Left forelimb (tissue), 1 donor: ENCODE measurements at regions not wholly inside any gene's neighbourhood (a gene's known extent, or its start where the extent isn't known, plus 50 kb on each side); places are given as distances from the start of the nearest gene placed in this dataset.
"Not testable (repeated sequence)": the region's sequence is repeated elsewhere in the genome, so short reads cannot be mapped to it uniquely, and the experiment has no call there.

Source experiments
- DNase-seq: peaks from one replicate; pipeline ENCODE4 v3.0.0-alpha.2; 2018; ENCODE audit warnings: low spot score

- not testable (repeated sequence) for DNase-seq
Observed at GRCh38 chr1:56118676-56119075, 460.7 kb downstream of the PLPP3 start.

- no peak for DNase-seq
Observed at GRCh38 chr1:56115701-56116100, 463.7 kb downstream of the PLPP3 start.

DNA sequence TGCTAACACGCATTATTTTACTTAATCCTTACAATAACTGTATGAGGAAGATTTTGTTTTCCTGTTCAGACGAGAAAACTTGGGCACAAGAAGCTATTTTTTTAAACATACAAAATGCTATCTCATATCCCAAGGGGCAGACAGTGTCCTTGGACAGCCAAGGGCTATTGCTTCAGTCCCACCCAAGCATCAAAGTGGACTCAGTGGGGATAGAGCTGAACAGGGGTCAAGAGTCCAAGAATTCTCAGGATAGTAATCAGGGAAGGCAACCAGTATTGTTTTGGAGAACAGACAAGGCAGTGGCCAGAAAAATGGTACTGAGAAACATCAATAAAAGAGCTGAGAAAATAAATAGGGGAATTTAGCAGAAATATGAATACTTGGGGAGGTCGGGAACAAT lies 465.7 kb downstream of the PLPP3 start:
- DNase-seq, result no peak

DNA sequence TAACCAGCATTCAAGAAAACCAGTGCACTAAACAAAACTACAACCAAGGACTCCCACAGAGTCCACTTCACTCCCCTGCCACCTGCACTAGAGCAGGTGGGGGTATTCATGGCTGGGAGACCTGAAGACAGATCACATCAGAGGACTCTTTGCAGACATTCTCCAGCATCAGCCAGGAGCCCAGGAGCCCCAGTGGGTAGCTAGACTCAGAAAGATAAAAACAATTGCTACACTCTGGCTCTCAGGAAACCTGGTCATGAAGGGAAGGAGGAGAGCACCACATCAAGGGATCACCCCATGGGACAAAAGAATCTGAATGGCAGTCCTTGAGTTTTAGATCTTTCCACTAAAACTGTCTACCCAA lies 472.1 kb downstream of the PLPP3 start:
- no peak for DNase-seq

- no peak for DNase-seq
Observed at GRCh38 chr1:56106531-56107274, 472.7 kb downstream of the PLPP3 start.

DNA sequence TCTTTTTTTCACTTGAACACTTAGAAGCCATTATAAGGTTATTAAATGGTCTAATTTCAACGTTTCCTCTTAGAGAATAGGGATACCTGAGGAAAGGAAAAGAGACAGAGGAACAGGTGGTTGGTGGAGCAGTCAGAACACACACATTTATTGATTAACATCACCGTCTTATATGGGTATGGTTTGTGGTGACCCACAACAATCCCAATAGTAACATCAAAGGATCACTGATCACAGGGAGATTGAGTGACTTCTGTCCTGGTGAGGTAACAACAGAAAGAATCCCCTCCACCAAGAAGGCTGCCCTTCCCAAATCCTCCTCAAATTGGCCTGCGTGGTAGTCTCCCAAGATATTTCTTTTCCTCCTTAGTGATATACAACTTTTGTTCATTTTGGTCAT lies 474.0 kb downstream of the PLPP3 start:
- no peak for DNase-seq

DNA sequence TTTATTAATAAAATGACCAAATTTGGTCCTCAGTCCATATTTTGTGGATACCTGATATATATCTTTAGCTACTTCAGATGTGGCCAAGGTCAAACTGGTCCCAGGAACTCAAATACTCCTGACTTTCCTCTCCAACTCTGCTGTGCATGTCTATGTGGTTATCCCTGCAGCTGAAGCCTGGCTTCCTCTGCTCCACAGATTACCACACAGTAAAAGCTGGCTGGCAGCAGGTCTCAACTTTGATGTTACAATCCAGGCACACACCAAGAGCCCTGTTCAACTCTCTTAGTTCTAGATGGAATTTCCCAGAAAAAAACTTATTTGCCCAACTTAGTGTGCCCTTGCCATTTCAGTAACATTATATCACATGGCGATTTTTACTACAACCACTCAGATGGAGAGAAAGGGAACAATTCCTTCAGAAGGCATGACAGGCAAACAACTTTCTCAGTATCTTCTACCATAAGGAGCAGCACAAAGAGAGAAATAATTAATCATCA lies 479.5 kb downstream of the PLPP3 start:
- DNase-seq, result no peak

DNA sequence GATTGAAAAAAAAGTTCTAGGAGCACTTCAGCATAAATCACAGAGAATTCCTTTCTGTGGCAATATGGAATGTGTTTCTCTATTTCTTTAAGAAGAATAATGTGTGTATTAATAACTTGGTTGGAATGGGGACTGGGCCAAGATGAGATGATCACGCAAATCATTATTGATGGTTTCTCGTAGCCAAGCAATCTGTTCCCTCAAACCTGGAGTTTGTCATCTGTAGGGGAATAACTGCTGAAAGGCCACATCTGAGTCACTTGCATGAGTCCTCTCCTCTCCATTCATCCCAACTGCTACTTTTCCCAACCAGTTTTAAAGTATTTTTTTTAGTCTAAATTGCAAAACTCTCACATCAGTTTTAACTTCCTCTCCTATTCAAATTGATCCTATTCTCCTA lies 480.4 kb downstream of the PLPP3 start:
- DNase-seq, result no peak

GRCh38 chr1:56097713-56098112 lies 481.6 kb downstream of the PLPP3 start:
- no peak for DNase-seq

DNA sequence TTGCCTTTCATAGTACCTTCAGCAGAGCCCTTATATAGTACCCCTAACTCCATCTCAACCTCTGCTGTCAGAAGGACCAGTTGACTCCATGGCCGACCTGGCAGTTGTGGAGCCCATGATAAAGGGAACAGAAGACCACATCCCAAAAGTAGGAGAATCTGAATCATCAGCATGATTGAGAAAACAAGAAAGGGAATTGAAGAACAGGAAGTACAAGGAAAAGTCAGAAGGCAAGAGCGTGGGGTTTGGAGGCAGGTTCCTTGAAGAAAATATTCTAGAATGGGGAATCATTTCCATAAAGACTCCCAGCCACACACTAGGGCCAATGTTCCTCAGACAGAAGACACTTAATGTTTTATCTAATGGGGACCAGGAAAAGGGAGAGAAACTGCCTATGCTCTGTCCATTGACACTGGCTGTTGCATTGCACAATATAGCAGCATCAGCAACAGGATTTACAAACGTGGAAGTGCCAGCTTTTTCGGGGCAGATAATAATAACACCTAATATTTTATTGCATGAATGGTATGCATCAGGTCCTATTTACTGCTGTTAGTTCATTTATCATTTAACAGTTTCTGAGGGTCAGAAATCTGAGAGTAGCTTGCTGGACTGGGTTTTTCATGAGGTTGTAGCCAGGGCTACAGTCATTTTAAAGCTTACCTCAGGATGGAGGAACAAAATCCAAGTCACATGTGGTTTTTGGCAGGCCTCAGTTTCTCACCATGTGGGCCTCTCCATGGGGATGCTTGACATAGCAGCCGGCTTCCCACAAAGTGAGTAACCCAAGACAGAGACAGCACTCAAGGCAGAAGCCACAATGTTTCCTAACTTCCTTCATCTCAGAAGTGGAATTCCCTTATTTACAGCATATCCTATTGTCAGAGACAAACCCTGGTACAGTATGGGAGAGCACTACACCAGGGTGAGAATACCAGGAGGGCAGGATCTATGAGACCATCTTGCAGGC lies 483.4 kb downstream of the PLPP3 start:
- DNase-seq, result no peak

DNA sequence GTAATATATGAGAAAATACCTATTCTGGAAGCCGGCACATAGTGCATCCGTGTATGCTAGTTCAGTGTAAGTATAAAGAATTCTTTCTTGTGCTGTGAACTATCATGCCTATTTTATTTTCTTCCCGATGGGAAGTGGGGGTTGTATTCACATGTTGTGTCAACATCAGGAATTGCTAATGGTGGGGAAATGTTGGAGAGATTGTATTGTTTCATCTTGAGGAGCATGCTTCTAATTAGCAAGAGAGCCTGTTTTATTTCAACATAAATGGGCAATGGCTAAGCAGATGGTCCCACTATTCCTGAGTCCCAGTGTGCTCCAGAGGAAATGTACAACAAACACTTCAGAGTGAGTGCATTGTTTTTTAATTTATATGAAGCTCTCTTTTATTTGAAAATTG lies 485.2 kb downstream of the PLPP3 start:
- no peak for DNase-seq

DNA sequence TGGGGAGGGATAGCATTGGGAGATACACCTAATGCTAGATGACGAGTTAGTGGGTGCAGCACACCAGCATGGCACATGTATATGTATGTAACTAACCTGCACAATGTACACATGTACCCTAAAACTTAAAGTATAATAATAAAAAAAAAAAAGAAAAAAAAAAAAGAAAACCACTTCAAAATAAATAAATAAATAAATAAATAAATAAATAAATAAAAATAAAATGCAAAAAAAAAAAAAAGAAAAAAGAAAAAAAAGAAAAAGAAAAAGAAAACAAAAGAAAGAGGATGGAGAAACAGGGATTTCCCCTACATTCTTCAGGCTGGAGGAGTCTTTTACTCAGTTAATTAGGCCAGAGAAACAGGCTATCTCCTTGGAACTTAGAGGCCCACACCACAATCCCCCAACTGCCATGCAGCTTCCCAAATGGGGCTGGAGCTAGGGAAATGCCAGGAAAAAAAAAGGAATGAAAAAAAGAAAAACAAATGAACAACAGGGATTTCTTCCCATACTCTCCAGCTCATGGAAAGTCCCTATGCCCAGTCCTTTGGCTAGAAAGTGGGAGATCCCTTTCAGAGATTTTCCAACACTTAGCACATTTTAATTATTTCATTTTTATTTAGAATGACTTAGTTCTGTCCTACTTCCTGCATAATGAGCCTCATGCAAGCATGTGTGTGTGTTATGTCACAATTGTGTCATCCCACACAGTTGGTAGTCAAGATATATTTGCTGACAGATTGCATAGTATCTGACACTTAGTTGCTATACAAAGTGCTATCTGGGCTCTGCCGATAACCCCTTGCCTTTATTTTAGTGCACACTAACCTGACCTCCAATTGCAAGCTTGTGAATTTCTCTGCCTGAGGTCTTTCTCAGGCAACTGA lies 486.4 kb downstream of the PLPP3 start:
- DNase-seq, result no peak

DNA sequence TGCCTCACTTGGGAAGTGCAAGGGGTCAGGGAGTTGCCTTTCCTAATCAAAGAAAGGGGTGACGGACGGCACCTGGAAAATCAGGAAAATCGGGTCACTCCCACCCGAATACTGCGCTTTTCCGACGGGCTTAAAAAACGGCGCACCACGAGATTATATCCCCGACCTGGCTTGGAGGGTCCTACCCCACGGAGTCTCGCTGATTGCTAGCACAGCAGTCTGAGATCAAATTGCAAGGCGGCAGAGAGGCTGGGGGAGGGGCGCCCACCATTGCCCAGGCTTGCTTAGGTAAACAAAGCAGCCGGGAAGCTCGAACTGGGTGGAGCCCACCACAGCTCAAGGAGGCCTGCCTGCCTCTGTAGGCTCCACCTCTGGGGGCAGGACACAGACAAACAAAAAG lies 489.5 kb downstream of the PLPP3 start:
- not testable (repeated sequence) for DNase-seq

DNA sequence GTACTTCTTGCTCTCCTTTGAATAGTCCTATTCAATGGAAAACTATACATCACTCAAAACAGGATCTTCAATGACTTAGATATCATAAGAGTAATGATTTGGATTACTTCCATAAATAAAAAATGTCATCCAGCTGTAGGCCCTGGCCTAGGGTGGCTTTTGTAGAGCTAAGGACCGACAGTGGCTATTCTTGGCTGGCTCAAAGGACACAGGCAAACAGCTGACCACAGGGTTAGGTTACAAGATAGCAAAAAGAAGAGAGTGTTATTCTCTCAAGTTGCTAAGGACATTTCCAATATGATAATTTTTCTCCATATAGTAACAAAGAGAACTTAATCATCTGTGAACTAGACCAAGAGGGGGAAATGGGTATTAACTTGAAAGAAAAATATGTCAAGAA lies 495.1 kb downstream of the PLPP3 start:
- DNase-seq, result no peak

- DNase-seq, result no peak
Observed at GRCh38 chr1:56081736-56082135, 497.6 kb downstream of the PLPP3 start.

DNA sequence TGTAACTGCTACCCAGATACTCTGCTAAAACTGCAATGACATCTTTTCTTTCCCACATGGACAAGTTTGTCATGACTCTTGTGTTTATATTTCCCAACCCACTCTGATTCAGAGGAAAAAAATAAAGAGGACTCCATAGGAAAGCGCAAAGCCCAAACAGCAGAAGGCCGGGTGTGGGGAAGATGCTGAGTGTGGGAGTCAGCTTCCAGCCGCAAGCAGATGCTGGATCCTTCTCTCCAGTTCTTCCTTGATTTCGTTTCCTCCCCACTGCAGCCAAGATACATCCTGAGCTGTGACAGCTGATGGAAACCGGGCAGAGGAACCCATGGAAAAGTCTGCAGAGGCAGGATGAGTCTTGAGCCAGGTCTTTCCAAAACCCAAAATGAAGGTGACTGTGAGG lies 498.2 kb downstream of the PLPP3 start:
- no peak for DNase-seq

DNA sequence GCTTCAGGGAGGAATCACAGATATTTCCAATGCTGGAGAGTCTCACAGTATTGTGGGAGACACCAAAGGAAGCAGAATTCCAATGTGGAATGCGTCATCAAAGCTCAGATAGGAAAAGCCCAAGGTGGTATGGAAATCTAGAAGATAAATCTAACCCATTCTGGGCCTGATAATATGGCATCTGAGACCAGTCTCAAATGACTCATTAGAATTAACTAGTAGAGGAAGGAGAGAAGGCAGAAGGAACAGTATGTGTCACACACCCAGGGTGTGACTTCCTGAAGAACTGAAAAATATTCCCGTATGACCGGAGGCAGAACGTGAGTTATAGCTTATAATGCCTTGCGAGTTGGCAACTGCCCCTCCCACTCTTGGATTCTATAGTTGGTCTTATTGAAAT lies 499.2 kb downstream of the PLPP3 start:
- DNase-seq, result no peak

DNA sequence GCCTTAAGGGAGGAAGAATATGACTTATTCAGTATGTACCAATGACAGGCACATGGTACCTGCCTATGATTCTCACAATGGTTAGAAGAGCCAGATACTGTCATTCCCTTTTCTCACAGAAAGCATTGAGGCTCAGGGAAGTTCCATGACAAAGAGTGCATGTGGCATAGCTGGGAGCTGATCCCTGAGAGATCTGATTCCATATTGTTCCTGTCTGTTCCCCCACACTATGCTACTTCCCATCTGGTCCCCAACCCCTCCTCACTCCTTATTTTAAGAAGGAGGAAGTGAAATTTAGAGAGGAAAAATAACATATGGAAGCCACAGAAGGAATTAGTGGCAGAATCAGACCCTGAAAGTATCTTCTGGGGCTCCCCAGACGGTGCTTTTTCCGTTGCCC lies 500.0 kb downstream of the PLPP3 start:
- no peak for DNase-seq

GRCh38 chr1:56077206-56077605 lies 502.2 kb downstream of the PLPP3 start:
- DNase-seq, result no peak

DNA sequence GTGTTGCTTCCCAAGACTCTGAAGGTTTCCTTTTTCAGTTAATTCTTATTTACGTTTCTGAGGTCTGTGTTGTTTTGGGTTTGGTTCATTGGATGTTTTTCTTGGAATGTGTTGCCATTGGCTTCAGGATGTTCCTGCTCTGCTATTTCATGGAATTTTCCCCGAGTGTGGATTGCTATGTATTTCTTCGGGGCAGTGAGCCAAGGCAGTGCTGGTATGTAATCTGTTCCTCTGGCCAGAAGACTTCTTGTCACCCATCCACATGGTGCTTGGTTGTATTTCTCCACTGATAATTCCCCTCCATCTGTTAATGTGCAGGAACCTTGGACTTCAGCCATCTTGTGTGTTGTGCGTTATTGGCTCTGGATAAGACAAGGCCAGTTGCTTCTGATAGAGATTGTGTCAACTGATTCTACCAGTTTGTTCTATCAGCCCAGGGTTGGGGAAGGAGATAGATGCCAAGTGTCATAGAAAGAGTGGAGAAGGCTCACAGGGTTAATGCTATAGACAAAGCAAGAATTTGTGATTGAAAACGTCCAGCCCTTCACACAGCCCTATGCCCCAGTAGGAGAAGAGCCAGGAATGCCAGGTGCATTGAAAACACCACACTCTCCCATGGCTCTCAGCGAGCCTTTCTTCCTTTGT lies 505.2 kb downstream of the PLPP3 start:
- peak; percentile 82 for DNase-seq

- no peak for DNase-seq
Observed at GRCh38 chr1:56073614-56074006, 505.8 kb downstream of the PLPP3 start.

DNA sequence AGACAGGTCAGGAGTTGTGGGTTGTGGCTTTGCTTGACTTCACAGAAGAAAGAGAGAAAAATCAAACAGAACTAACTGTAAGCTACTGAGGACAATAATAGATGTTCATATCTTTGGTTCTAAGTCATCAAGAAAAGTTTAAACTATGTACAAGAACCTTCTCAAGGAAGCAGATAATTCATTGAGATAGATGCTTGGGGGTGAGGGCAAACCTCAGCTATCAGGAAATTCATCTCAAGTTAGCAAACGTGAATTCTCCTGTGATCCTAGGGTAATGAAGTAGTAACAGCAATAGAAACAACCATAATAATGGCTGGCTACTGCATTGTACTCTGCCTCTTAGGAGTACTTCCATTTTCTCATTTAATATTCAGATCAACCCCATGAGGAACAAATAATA lies 506.2 kb downstream of the PLPP3 start:
- no peak for DNase-seq
